HG03354 (cell line): ENCODE measurements at regions not wholly inside any gene's neighbourhood (a gene's known extent, or its start where the extent isn't known, plus 50 kb on each side); places are given as distances from the start of the nearest gene placed in this dataset.
A peak's percentile ranks its signal among the peaks of the same experiment; 100 is the strongest.
"Not testable (repeated sequence)": the region's sequence is repeated elsewhere in the genome, so short reads cannot be mapped to it uniquely, and the experiment has no call there.

Source experiments
- ATAC-seq: cut with Tn5 transposase; IDR thresholded peaks from one replicate; pipeline ENCODE4 v1.9.1; 2021; ENCODE audit warnings: mild to moderate bottlenecking; ENCODE audit not compliant: unreplicated experiment, poor library complexity, severe bottlenecking

- no peak for ATAC-seq
Observed at GRCh38 chr9:81053298-81054025, 635.9 kb downstream of the TLE1 start.

DNA sequence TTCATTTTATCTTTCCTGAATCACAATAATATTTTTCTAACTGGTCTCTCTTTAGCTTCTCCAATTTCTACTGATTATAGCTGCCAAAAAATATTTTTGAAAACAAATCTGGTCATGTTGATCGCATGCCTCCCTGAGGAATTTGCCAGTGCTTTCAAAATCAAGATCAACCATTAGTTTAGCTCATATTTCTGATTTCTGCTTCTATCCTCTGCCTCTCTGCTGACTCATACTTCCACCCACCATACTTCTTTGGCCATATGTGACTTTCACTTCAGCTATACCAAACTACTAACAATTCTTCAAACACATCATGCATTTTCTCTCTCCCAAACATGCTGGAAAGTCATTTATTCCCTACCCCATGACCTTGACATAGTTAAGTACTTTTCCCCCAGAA, 636.5 kb downstream of the TLE1 start:
- ATAC-seq: no peak

DNA sequence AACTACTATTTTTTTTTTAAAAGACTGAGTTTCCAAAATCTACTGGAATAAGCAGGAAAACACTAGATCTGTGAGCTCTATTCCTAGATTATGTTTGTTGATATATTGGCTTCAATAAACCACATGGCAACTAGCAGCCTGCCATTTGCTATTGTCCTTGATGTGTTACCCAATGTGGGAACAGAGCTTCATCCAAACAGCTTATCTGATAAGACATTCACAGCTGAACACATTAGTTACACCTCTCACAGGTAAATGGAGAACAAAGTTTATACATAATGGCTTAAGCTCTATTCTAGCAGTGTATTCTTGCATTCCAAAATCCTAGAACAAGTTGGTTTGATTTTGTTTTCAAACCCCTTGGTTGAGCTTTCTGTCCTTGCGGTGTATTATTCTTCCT, 642.1 kb downstream of the TLE1 start:
- no peak for ATAC-seq

DNA sequence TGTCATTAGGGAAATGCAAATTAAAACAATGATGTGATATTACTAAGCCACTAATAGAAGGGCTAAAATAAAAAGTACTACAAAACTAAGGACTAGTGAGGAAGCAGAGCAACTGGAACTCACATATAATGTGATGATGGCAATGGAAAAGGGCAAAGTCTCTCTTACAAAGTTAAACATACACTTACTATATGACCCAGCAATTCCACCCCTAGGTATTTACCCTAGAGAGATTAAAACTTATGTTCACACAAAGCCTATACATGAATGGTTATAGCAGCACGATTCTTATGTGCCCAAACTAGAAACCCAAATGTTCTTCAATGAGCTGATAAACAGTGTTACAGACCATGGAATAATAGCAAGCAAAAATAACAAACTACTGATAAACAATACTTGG, 643.7 kb downstream of the TLE1 start:
- no peak for ATAC-seq

DNA sequence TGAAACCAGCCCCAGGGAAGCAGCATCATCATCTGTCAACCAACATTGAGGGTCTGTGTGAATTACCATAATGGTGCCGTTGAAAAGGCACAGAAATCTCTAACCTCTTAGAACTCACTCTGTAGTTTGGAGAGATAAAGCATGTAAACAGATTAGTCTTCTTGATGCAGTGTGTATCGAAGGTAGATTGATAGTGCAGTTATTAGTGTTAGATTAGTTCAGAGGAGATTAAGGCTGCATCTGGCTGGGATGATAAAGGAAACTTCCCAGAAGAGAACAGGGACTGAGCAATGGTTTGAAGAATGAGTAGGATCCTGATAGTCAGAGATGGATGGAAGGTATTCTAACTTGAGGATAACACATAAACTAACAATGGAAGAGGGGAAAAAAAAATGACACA, 651.5 kb downstream of the TLE1 start:
- no peak for ATAC-seq

- no peak for ATAC-seq
Observed at GRCh38 chr9:81035601-81036000, 653.7 kb downstream of the TLE1 start.

- no peak for ATAC-seq
Observed at GRCh38 chr9:81035171-81035570, 654.2 kb downstream of the TLE1 start.

DNA sequence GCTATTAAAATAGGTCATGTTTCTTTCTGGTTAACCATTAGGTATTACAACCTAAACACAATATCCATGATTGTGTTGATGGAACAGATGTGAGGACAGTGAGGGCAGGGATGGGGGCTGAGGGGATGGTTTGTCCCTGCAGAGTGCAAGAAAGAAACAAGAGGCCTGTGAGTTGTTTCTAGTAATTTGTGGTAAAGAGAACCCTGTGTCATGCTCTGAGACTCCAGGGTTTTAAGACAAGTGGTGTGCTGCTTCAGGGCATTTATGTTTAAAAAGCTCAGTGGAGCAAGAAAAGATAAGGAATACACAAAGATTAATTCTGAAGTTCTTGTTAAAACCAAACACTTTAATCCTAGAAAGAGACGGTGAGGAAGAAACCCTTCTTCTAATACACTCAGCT, 656.5 kb downstream of the TLE1 start:
- no peak for ATAC-seq

- peak; percentile 52 for ATAC-seq
Observed at GRCh38 chr9:81032030-81032572, 657.2 kb downstream of the TLE1 start.

DNA sequence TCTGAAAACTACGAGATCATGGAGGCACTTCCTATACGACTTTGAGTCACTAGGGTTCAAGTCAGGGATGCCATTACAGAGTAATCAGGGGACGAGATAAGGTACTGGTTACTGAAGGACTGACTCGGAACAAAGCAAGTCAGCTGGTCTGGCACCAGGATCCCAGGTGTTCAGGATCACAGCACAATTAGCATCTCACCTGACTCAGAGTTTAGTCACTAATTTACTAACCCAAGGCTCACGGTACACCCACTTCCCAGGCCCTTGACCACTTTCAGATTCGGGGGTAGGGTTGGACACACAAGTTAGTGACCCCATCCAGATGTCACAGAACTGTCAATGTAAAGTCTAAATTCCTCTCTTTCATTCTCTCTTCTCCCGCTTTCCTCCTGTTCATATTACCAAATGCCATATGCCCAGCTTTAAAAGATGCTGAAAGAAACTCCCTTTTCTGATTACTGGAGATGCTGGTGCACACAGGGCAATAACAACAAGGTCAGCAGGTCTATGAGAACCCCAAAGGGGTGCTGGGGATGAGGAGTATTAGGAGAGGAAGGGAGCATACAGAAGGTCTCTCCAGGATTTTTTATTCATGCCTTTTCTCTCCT, 657.8 kb downstream of the TLE1 start:
- ATAC-seq: peak; percentile 29

GRCh38 chr9:81030027-81030426, 659.3 kb downstream of the TLE1 start:
- ATAC-seq: no peak

DNA sequence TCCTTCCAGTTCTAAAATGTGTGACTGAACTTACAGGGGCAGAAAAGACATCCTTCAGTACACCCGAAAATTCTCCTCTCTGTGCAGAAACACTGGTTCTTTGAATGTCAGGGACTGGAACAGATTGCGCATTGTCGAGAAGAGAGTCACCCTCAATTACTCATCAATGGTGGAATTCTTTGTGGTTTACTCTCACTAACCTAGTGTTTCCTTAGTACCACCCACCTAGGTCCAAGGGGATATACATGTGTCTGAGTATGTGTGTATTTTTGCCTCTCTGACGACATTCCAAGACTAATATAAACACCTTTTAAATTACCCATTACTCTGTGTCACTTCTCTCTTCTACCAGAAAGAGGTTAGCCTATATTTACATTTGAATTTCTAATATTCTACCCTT, 660.8 kb downstream of the TLE1 start:
- ATAC-seq: no peak

DNA sequence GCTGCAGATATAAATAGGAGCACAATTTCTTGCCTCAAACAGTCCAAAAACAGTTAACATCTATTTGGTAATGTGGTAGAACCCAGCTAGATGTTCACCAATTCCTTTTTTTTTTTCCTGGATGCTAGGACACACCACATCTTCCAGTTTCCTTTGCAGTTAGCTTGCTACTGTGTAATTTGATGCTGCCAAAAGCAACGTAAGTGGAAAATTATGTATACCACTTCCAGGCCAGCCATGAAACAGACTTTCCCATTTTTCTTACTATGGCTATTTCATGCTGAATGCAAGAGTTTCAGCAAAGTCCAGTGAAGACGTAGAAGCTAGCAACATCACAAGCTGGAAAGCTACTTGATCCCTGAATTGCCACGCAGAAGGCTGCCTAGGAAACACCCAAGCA, 667.2 kb downstream of the TLE1 start:
- no peak for ATAC-seq

DNA sequence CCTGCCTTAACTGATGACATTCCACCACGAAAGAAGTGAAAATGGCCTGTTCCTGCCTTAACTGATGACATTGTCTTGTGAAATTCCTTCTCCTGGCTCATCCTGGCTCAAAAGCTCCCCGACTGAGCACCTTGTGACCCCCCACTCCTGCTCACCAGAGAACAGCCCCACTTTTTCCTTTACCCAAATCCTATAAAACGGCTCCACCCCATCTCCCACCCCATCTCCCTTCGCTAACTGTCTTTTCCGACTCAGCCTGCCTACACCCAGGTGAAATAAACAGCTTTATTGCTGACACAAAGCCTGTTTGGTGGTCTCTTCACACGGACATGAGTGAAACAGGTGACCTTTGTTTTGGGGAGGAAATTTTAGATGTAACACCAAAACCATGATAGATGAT, 674.4 kb downstream of the TLE1 start:
- ATAC-seq: not testable (repeated sequence)

GRCh38 chr9:81013191-81013590, 676.2 kb downstream of the TLE1 start:
- ATAC-seq: not testable (repeated sequence)

DNA sequence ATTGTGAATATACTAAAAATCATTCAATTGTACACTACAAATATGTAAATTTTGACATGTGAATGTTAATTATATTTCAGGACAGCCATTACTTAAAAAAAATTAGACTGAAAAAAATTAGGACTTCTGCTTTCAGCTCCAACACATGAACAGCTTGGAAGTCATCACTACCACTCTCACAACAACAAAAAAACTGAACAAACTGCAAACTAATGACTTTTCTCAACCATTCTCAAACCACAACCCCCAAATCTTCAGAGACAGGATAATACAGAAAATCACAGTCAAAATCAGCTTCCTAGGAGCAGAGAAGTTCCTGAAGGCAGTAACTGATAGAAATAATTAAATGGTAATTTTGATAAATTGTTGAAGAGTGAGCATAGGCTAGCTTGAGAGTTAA, 686.4 kb downstream of the TLE1 start:
- ATAC-seq: no peak

DNA sequence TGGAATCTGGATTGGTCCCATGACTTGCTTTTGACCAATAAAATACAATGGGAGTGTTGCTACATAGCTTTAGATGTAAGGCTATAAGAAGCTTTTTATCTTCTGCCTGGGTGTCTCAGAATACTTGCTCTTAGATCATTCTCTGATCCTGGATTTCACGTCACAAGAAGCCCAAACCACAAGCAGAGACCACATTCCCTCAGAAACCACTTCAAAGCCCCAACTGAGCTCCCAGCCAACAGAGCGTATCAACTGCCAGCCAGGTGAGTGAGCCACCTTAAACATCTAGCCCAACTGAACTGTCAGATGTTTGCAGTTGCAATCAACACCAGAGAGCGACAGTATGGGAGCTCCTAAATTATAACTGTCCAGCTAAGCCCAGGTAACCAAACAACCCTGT, 687.1 kb downstream of the TLE1 start:
- ATAC-seq: no peak

DNA sequence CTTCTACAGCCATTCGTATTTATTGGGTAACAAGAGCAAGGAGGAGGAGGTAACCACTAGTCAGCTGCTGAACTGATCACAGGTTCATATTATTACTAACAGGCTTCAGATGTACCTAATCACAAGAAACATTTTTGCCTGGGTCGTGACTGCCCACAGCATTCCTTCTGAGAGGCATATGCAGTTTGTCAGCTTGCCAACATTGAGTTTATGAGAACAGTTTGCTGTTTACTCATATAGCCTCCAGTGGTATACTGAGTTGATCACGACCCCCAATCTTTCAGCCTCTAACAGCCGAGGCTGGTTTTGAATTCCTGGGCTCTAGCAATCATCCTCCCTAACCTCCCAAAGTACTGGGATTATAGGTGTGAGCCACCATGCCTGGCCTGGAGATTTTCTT, 693.6 kb downstream of the TLE1 start:
- ATAC-seq: no peak

DNA sequence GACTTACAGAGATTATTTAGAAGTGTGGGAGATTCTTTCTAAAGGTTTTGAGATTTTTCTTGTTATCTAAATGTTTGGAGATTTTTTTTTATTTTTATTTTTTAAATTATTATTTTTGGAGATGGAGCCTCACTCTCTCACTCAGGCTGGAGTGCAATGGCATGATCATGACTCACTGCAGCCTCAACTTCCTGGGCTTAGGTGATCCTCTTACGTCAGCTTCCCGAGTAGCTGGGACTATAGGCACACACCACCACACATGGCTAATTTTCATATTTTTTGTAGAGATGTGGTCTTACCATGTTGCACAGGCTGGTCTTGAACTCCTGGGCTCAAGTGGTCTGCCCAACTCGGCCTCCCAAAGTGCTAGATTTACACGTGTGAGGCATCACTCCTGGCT, 694.5 kb downstream of the TLE1 start:
- ATAC-seq: no peak

DNA sequence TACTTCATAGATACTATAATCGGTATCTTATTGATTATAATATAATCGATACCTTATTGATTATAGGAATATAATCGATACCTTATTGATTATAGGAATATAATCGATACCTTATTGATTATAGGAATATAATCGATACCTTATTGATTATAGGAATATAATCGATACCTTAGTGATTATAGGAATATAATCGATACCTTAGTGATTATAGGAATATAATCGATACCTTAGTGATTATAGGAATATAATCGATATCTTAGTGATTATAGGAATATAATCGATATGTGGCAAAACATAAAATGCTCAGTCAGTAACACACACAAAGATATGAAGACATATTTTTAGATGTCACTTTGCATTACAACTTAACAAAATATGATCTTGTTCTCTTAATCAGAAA, 703.8 kb downstream of the TLE1 start:
- not testable (repeated sequence) for ATAC-seq

GRCh38 chr9:80976403-80976802, 712.9 kb downstream of the TLE1 start:
- no peak for ATAC-seq
